ENCODE measurements at regions not wholly inside any gene's neighbourhood (a gene's known extent, or its start where the extent isn't known, plus 50 kb on each side); places are given as distances from the start of the nearest gene placed in this dataset.

- H3K9ac ChIP-seq (ENCODE audit: low read length in 3 of 3) = no peak overlapping the region
- FAIRE-seq (no peak), DNase-seq (no peak)
- intact Hi-C loops (cut with DNase I) = no loop called here
- no peaks in the 10 kb centered on the region for H3K27me3 ChIP-seq (ENCODE audit: control insufficient read depth, insufficient read depth, low read length)
- TF ChIP-seq, protein P1, sequence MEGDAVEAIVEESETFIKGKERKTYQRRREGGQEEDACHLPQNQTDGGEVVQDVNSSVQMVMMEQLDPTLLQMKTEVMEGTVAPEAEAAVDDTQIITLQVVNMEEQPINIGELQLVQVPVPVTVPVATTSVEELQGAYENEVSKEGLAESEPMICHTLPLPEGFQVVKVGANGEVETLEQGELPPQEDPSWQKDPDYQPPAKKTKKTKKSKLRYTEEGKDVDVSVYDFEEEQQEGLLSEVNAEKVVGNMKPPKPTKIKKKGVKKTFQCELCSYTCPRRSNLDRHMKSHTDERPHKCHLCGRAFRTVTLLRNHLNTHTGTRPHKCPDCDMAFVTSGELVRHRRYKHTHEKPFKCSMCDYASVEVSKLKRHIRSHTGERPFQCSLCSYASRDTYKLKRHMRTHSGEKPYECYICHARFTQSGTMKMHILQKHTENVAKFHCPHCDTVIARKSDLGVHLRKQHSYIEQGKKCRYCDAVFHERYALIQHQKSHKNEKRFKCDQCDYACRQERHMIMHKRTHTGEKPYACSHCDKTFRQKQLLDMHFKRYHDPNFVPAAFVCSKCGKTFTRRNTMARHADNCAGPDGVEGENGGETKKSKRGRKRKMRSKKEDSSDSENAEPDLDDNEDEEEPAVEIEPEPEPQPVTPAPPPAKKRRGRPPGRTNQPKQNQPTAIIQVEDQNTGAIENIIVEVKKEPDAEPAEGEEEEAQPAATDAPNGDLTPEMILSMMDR (IDR thresholded peaks at IDR 0.05; ENCODE audit: borderline replicate concordance, extremely low read depth, insufficient read depth) = no peak
- no peaks in the 10 kb centered on the region for H3K9me3 ChIP-seq (ENCODE audit: control insufficient read depth in 2 of 3, insufficient read depth in 1 of 3, low read length in 3 of 3)
- no peaks in the 10 kb centered on the region for H3K36me3 ChIP-seq (ENCODE audit: control insufficient read depth in 2 of 3, insufficient read depth in 3 of 3, low read length in 3 of 3)
- H3K4me1 ChIP-seq (ENCODE audit: control insufficient read depth in 2 of 3, insufficient read depth in 2 of 3, low read depth in 1 of 3, low read length in 3 of 3) = no peaks in the 10 kb centered on the region
- H3K27ac ChIP-seq (ENCODE audit: low read depth in 2 of 2, low read length in 2 of 2) = no peak overlapping the region
- no peak overlapping the region for H3K4me3 ChIP-seq (ENCODE audit: low read length in 3 of 3)
Observed at GRCh38 chr10:107215681-107216080, 51.2 kb upstream of the SORCS1 start.

Data from kidney (tissue), 13 donors.